ENCODE measurements at regions not wholly inside any gene's neighbourhood (a gene's known extent, or its start where the extent isn't known, plus 50 kb on each side); places are given as distances from the start of the nearest gene placed in this dataset.

GRCh38 chr4:71680706-71681105 lies 103.2 kb downstream of the GC start:
- TF ChIP-seq REST (IDR thresholded peaks at IDR 0.05; ENCODE audit: borderline replicate concordance) (no peak), REST (CRISPR knock-in tag; IDR thresholded peaks at IDR 0.05; ENCODE audit: low read depth) (no peak), ZNF23 (CRISPR knock-in tag; IDR thresholded peaks at IDR 0.05) (no peak), BRF1 (IDR thresholded peaks at IDR 0.05; ENCODE audit: borderline replicate concordance, extremely low read depth, insufficient read length) (no peak), NR2C2 (CRISPR knock-in tag; IDR thresholded peaks at IDR 0.05) (no peak), NR2C2 (tag; IDR thresholded peaks at IDR 0.05) (no peak), CTCF (IDR thresholded peaks at IDR 0.05 in 2 of 3, conservative IDR thresholded peaks at IDR 0.05 in 1 of 3; ENCODE audit: insufficient read depth in 2 of 3, low read depth in 1 of 3, low read length in 3 of 3) (no peak), HNRNPH1 (optimal IDR thresholded peaks at IDR 0.05; ENCODE audit: low read depth, low read length) (no peak), CBFB (CRISPR knock-in tag; IDR thresholded peaks at IDR 0.05) (no peak), LEF1 (IDR thresholded peaks at IDR 0.05) (no peak), BRCA1 (IDR thresholded peaks at IDR 0.05) (no peak), BRCA1 (CRISPR knock-in tag; IDR thresholded peaks at IDR 0.05) (no peak), MAFF (IDR thresholded peaks at IDR 0.05; ENCODE audit: low read length) (no peak)
